ENCODE measurements at regions not wholly inside any gene's neighbourhood (a gene's known extent, or its start where the extent isn't known, plus 50 kb on each side); places are given as distances from the start of the nearest gene placed in this dataset.

GRCh38 chr15:29889542-29890329 is 67.5 kb upstream of the TJP1 start:
- peaks cover 1% of the 10 kb centered on the region; the same call in 1 of the 2 replicates for H3K27me3 ChIP-seq (ENCODE audit: control insufficient read depth, insufficient read depth, low read length)
- TF ChIP-seq CTCF (IDR thresholded peaks at IDR 0.05; ENCODE audit: insufficient read depth, low read depth, low read length), result no peak
- H3K36me3 ChIP-seq (ENCODE audit: control insufficient read depth, insufficient read depth, low read length), result no peaks in the 10 kb centered on the region
- H3K4me3 ChIP-seq (ENCODE audit: low read depth, low read length), result no peak overlapping the region
- ChIA-PET CTCF (interaction anchor here (1.0 to 1.5 kb wide), 2 partner anchors 10 to 13 kb away, joined by 3 to 4 read pairs; no protein-coding TSS in a partner anchor), POLR2A (no interaction called here)
- DNase-seq (ENCODE audit: low read depth), result no peak

GRCh38 chr15:29888646-29889045 is 66.4 kb upstream of the TJP1 start:
- CTCF ChIA-PET, result interaction anchor here (1.0 to 1.5 kb wide), 2 partner anchors 11 to 14 kb away, joined by 3 to 4 read pairs; no protein-coding TSS in a partner anchor

GRCh38 chr15:29887721-29888120 is 65.5 kb upstream of the TJP1 start:
- TF ChIP-seq CTCF (IDR thresholded peaks at IDR 0.05; ENCODE audit: insufficient read depth, low read depth, low read length), result no peak
- Histone ChIP-seq H3K36me3 (ENCODE audit: control insufficient read depth, insufficient read depth, low read length) (no peaks in the 10 kb centered on the region), H3K4me3 (ENCODE audit: low read depth, low read length) (no peak overlapping the region), H3K27me3 (ENCODE audit: control insufficient read depth, insufficient read depth, low read length) (peaks cover 1% of the 10 kb centered on the region; the same call in 1 of the 2 replicates)
- POLR2A ChIA-PET, result no interaction called here
- DNase-seq (ENCODE audit: low read depth), result no peak
- CTCF ChIA-PET, result no interaction called here

More at GRCh38 chr15:29888646-29889045, 66.4 kb upstream of the TJP1 start:
- H3K36me3 ChIP-seq (ENCODE audit: control insufficient read depth, insufficient read depth, low read length), result no peaks in the 10 kb centered on the region
- no peak for DNase-seq (ENCODE audit: low read depth)
- H3K4me3 ChIP-seq (ENCODE audit: low read depth, low read length), result no peak overlapping the region
- H3K27me3 ChIP-seq (ENCODE audit: control insufficient read depth, insufficient read depth, low read length), result peaks cover 1% of the 10 kb centered on the region; the same call in 1 of the 2 replicates
- POLR2A ChIA-PET, result no interaction called here
- no peak for TF ChIP-seq CTCF (IDR thresholded peaks at IDR 0.05; ENCODE audit: insufficient read depth, low read depth, low read length)

- POLR2A ChIA-PET, result no interaction called here
- CTCF ChIA-PET, result interaction anchor here (1.4 kb wide), 1 partner anchor 41 kb away, joined by 3 read pairs; no protein-coding TSS in a partner anchor
- H3K27me3 ChIP-seq (ENCODE audit: control insufficient read depth, insufficient read depth, low read length), result 0 out of 2 replicates have a peak, but pooled peaks cover 1% of the 10 kb centered on the region
- H3K36me3 ChIP-seq (ENCODE audit: control insufficient read depth, insufficient read depth, low read length), result no peaks in the 10 kb centered on the region
- H3K4me3 ChIP-seq (ENCODE audit: low read depth, low read length), result no peak overlapping the region
- DNase-seq (ENCODE audit: low read depth), result no peak
- TF ChIP-seq CTCF (IDR thresholded peaks at IDR 0.05; ENCODE audit: insufficient read depth, low read depth, low read length), result no peak
These were observed 62.9 kb upstream of the TJP1 start for GRCh38 chr15:29885183-29885582.

GRCh38 chr15:29883126-29883525 is 60.9 kb upstream of the TJP1 start:
- POLR2A ChIA-PET, result no interaction called here

More at GRCh38 chr15:29883126-29883525, 60.9 kb upstream of the TJP1 start:
- TF ChIP-seq CTCF (IDR thresholded peaks at IDR 0.05; ENCODE audit: insufficient read depth, low read depth, low read length), result no peak
- no peak overlapping the region for H3K4me3 ChIP-seq (ENCODE audit: low read depth, low read length)
- no peaks in the 10 kb centered on the region for H3K36me3 ChIP-seq (ENCODE audit: control insufficient read depth, insufficient read depth, low read length)
- no peak for DNase-seq (ENCODE audit: low read depth)
- H3K27me3 ChIP-seq (ENCODE audit: control insufficient read depth, insufficient read depth, low read length), result 0 out of 2 replicates have a peak, but pooled peaks cover 1% of the 10 kb centered on the region
- CTCF ChIA-PET, result no interaction called here

Data from BJ (cell line).